IMR-90 (cell line): ENCODE measurements at regions not wholly inside any gene's neighbourhood (a gene's known extent, or its start where the extent isn't known, plus 50 kb on each side); places are given as distances from the start of the nearest gene placed in this dataset.

Source experiments
- ATAC-seq: fragments of 200-7000 bp; cut with Tn5 transposase; 2 replicates; pipeline ENCODE4 v1.9.1; 2020; ENCODE audit warnings: low read depth, mild to moderate bottlenecking, moderate library complexity
- BruUV-seq: library from RNA; stranded (reverse); fragments of 400-500 nt; replicated peaks from 2 replicates; lab custom pipeline; 2021; lab: Mats Ljungman, UMichigan
- CTCF ChIA-PET: fragments of 300-600 bp; formaldehyde crosslinking; extraction: SDS; loops from one replicate; lab custom pipeline; 2021; ENCODE audit warnings: antibody characterized with exemption; lab: Yijun Ruan, JAX
- POLR2A ChIA-PET: fragments of 300-600 bp; sonication (Branson Sonifier 250); formaldehyde crosslinking; loops from one replicate; lab custom pipeline; 2022; ENCODE audit warnings: antibody characterized with exemption; ENCODE audit not compliant: unreplicated experiment; lab: Charles Lee
- DNase-seq: peaks from one replicate; pipeline ENCODE4 v3.0.0; 2013
- H2AFZ ChIP-seq: replicated peaks from 2 replicates; pipeline ENCODE3; 2013; ENCODE audit warnings: low read length, mild to moderate bottlenecking; ENCODE audit not compliant: poor library complexity
- H2AK5ac ChIP-seq: 2 replicates; pipeline ENCODE4 v1.6.1; 2013; ENCODE audit warnings: low read depth, low read length, inconsistent platforms
- H2AK9ac ChIP-seq: replicated peaks from 2 replicates; pipeline ENCODE3; 2013; ENCODE audit warnings: mild to moderate bottlenecking, low read depth, low read length, moderate library complexity; ENCODE audit not compliant: poor library complexity
- H2BK120ac ChIP-seq: 2 replicates; pipeline ENCODE4 v1.6.1; 2013; ENCODE audit warnings: low read depth, low read length, inconsistent platforms
- H2BK15ac ChIP-seq: 3 replicates; pipeline ENCODE4 v1.6.1; 2013; ENCODE audit warnings: low read depth, low read length, inconsistent platforms
- H2BK20ac ChIP-seq: 2 replicates; pipeline ENCODE4 v1.6.1; 2013; ENCODE audit warnings: low read depth, mild to moderate bottlenecking, inconsistent platforms, low read length, moderate library complexity
- H2BK5ac ChIP-seq: 2 replicates; pipeline ENCODE4 v1.6.1; 2013; ENCODE audit warnings: mild to moderate bottlenecking, low read depth, low read length, inconsistent platforms; ENCODE audit not compliant: poor library complexity, severe bottlenecking
- H3K14ac ChIP-seq: replicated peaks from 2 replicates; pipeline ENCODE4 v1.6.1; 2013; ENCODE audit warnings: low read depth, low read length, inconsistent platforms
- H3K18ac ChIP-seq: 2 replicates; pipeline ENCODE4 v1.6.1; 2013; ENCODE audit warnings: low read depth, low read length, control low read depth
- H3K23ac ChIP-seq: 2 replicates; pipeline ENCODE4 v1.6.1; 2013; ENCODE audit warnings: low read depth, low read length, inconsistent platforms
- H3K27ac ChIP-seq: 2 replicates; pipeline ENCODE4 v1.5.1; 2013; ENCODE audit warnings: mild to moderate bottlenecking, control low read depth, low read length; ENCODE audit not compliant: insufficient read depth
- H3K27me3 ChIP-seq: 2 replicates; pipeline ENCODE4 v1.6.1; 2013; ENCODE audit warnings: low read length; ENCODE audit not compliant: control insufficient read depth, insufficient read depth
- H3K36me3 ChIP-seq: 2 replicates; pipeline ENCODE4 v1.6.1; 2013; ENCODE audit warnings: low read length, mixed read lengths; ENCODE audit not compliant: control insufficient read depth, insufficient read depth
- H3K4ac ChIP-seq: 2 replicates; pipeline ENCODE4 v1.6.1; 2013; ENCODE audit warnings: low read depth, low read length, inconsistent platforms
- H3K4me1 ChIP-seq: 2 replicates; pipeline ENCODE4 v1.6.1; 2013; ENCODE audit warnings: low read length, mixed read lengths; ENCODE audit not compliant: control insufficient read depth, insufficient read depth
- H3K4me2 ChIP-seq: 2 replicates; pipeline ENCODE4 v1.6.1; 2013; ENCODE audit warnings: low read depth, mild to moderate bottlenecking, control low read depth, low read length, moderate library complexity
- H3K4me3 ChIP-seq: 2 replicates; pipeline ENCODE4 v1.5.1; 2013; ENCODE audit warnings: low read depth, mild to moderate bottlenecking, control low read depth, low read length, moderate library complexity; ENCODE audit not compliant: insufficient read depth
- H3K56ac ChIP-seq: 2 replicates; pipeline ENCODE4 v1.6.1; 2013; ENCODE audit warnings: low read length, inconsistent platforms; ENCODE audit not compliant: insufficient read depth; ENCODE audit errors: extremely low read depth
- H3K79me1 ChIP-seq, 2 experiments: 2 replicates each; pipeline ENCODE4 v1.6.1; 2013; ENCODE audit warnings: low read length in 2 of 2, inconsistent platforms in 1 of 2, low read depth in 1 of 2
- H3K9ac ChIP-seq: 2 replicates; pipeline ENCODE4 v1.6.1; 2013; ENCODE audit warnings: low read depth, low read length, control low read depth
- H3K9me1 ChIP-seq: 2 replicates; pipeline ENCODE4 v1.6.1; 2013; ENCODE audit warnings: low read length, inconsistent platforms; ENCODE audit not compliant: insufficient read depth
- H3K9me3 ChIP-seq: 2 replicates; pipeline ENCODE4 v1.6.1; 2013; ENCODE audit warnings: low read length; ENCODE audit not compliant: control insufficient read depth, insufficient read depth
- H4K20me1 ChIP-seq: 2 replicates; pipeline ENCODE4 v1.6.1; 2013; ENCODE audit warnings: low read length, inconsistent platforms; ENCODE audit not compliant: insufficient read depth
- H4K5ac ChIP-seq: 2 replicates; pipeline ENCODE4 v1.6.1; 2013; ENCODE audit warnings: mild to moderate bottlenecking, low read depth, low read length, control low read depth
- H4K8ac ChIP-seq, 2 experiments: 2 replicates each; pipeline ENCODE4 v1.6.1; 2013; ENCODE audit warnings: low read depth in 2 of 2, low read length in 2 of 2, control low read depth in 1 of 2, inconsistent platforms in 1 of 2
- H4K91ac ChIP-seq: 2 replicates; pipeline ENCODE4 v1.6.1; 2013; ENCODE audit warnings: low read depth, low read length, inconsistent platforms; ENCODE audit not compliant: insufficient read depth
- BHLHE40 ChIP-seq: fragments of 150-350 bp; IDR thresholded peaks from 2 replicates; pipeline ENCODE4 v1.6.1; 2016; ENCODE audit warnings: mild to moderate bottlenecking, low read depth, low read length
- CEBPB ChIP-seq: IDR thresholded peaks from 2 replicates; pipeline ENCODE4 v1.6.1; 2012; ENCODE audit warnings: low read depth, low read length, improper control_type of control experiment
- CHD1 ChIP-seq: IDR thresholded peaks from 2 replicates; pipeline ENCODE4 v1.6.1; 2012; ENCODE audit warnings: low read depth, low read length, improper control_type of control experiment
- FOS ChIP-seq: fragments of 150-350 bp; IDR thresholded peaks from 2 replicates; pipeline ENCODE4 v1.6.1; 2016; ENCODE audit warnings: low read depth, low read length
- MAFK ChIP-seq: IDR thresholded peaks from 2 replicates; pipeline ENCODE4 v1.6.1; 2012; ENCODE audit warnings: low read depth, low read length, improper control_type of control experiment
- MXI1 ChIP-seq: IDR thresholded peaks from 2 replicates; pipeline ENCODE4 v1.6.1; 2012; ENCODE audit warnings: low read depth, mild to moderate bottlenecking, low read length, moderate library complexity, borderline replicate concordance
- RAD21 ChIP-seq: IDR thresholded peaks from 2 replicates; pipeline ENCODE4 v1.6.1; 2012; ENCODE audit warnings: low read length, improper control_type of control experiment
- RFX5 ChIP-seq: IDR thresholded peaks from 2 replicates; pipeline ENCODE4 v1.8.0; 2012; ENCODE audit warnings: low read depth, mild to moderate bottlenecking, low read length, moderate library complexity
- WGBS, 2 experiments: methylation state at CpG; one replicate each; pipeline versions ENCODE4 v1.1.5 to v1.1.7; 2013; ENCODE audit warnings: missing lambda C conversion rate in 2 of 2; ENCODE audit not compliant: insufficient read length in 1 of 2; ENCODE audit errors: extremely low coverage in 2 of 2; 5-methylcytosine and 5-hydroxymethylcytosine counted together
- dilution Hi-C: fragments of 300-500 bp; cut with HindIII; formaldehyde crosslinking; loops from one replicate; pipeline ENCODE4 v1.14.3; 2018; ENCODE audit warnings: low sequenced_read_pairs; ENCODE audit not compliant: unreplicated experiment
- in situ Hi-C: fragments of 300-500 bp; cut with MboI; formaldehyde crosslinking; loops from 3 replicates; pipeline ENCODE4 v1.14.3; 2019; ENCODE audit warnings: low sequenced_read_pairs, inconsistent platforms, mixed read lengths
- intact Hi-C: fragments of 100-400 bp; cut with micrococcal nuclease; formaldehyde crosslinking; loops from 2 replicates; pipeline ENCODE4 v1.10.0; 2022
- TF ChIP-seq, protein P1 (sequence below): fragments of 150-350 bp; IDR thresholded peaks from 2 replicates; pipeline ENCODE4 v1.6.1; 2016; ENCODE audit warnings: low read depth, mild to moderate bottlenecking, low read length, moderate library complexity, borderline replicate concordance
- TF ChIP-seq, protein P2 (sequence below): fragments of 150-350 bp; IDR thresholded peaks from 2 replicates; pipeline ENCODE4 v1.6.1; 2017; ENCODE audit warnings: mild to moderate bottlenecking, antibody characterized with exemption, low read length, low read depth
- TF ChIP-seq, protein P3 (sequence below): conservative IDR thresholded peaks from 2 replicates; pipeline ENCODE4 v1.5.1; 2012; ENCODE audit warnings: mild to moderate bottlenecking, low read depth, low read length, improper control_type of control experiment

DNA sequence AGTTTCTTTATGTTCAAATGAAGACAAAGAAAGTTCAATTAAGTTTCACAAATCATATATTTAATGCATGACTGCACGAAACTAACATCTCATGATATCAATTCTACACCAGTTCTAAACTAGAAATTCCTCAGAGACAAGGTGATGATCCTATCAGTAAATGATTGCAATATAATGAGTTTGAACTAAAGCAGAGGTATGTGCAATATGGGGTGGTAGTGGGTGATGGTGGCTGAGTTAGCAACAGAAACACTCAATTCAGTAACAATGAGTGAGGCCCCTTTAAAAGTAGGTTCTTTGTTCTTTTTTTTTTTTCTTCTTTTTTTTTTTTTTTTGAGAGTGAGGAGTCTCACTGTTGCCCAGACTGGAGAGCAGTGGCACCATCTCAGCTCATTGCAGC is 1551.7 kb upstream of the GOT2 start:
- DNase-seq (no peak), ATAC-seq (no peak)
- Histone ChIP-seq H3K4me1 (no peaks in the 10 kb centered on the region), H4K8ac (no peak overlapping the region), H4K20me1 (no peaks in the 10 kb centered on the region), H3K23ac (no peak overlapping the region), H3K27me3 (no peaks in the 10 kb centered on the region), H4K91ac (no peak overlapping the region), H3K56ac (no peak overlapping the region), H3K9me3 (no peaks in the 10 kb centered on the region; the same call in 1 of the 2 replicates), H3K36me3 (no peaks in the 10 kb centered on the region), H4K5ac (no peak overlapping the region), H3K4me2 (no peak overlapping the region), H2AK9ac (no peak overlapping the region), H2AFZ (no peak overlapping the region), H2AK5ac (no peak overlapping the region), H3K4ac (no peak overlapping the region), H2BK120ac (no peak overlapping the region), H3K4me3 (no peak overlapping the region), H3K14ac (no peak overlapping the region), H3K9ac (no peak overlapping the region), H3K9me1 (no peaks in the 10 kb centered on the region), H2BK5ac (no peak overlapping the region), H2BK15ac (no peak overlapping the region), H3K27ac (no peak overlapping the region), H2BK20ac (no peak overlapping the region), H3K18ac (no peak overlapping the region), H3K79me1 (no peaks in the 10 kb centered on the region)
- in situ Hi-C loops (no loop called here), intact Hi-C loops (no loop called here), dilution Hi-C loops (no loop called here)
- no TSS peak for BruUV-seq
- ChIA-PET CTCF (no interaction called here), POLR2A (no interaction called here)
- no CpG with 5 or more reads among the region's 1 CpG for WGBS, 2 experiments
- TF ChIP-seq MXI1 (no peak), RAD21 (no peak), MAFK (no peak), BHLHE40 (no peak), RFX5 (no peak), CEBPB (no peak), FOS (no peak), CHD1 (no peak)
- TF ChIP-seq, protein P1, sequence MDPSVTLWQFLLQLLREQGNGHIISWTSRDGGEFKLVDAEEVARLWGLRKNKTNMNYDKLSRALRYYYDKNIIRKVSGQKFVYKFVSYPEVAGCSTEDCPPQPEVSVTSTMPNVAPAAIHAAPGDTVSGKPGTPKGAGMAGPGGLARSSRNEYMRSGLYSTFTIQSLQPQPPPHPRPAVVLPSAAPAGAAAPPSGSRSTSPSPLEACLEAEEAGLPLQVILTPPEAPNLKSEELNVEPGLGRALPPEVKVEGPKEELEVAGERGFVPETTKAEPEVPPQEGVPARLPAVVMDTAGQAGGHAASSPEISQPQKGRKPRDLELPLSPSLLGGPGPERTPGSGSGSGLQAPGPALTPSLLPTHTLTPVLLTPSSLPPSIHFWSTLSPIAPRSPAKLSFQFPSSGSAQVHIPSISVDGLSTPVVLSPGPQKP: no peak
- TF ChIP-seq, protein P2, sequence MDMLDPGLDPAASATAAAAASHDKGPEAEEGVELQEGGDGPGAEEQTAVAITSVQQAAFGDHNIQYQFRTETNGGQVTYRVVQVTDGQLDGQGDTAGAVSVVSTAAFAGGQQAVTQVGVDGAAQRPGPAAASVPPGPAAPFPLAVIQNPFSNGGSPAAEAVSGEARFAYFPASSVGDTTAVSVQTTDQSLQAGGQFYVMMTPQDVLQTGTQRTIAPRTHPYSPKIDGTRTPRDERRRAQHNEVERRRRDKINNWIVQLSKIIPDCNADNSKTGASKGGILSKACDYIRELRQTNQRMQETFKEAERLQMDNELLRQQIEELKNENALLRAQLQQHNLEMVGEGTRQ: no peak
- TF ChIP-seq, protein P3, sequence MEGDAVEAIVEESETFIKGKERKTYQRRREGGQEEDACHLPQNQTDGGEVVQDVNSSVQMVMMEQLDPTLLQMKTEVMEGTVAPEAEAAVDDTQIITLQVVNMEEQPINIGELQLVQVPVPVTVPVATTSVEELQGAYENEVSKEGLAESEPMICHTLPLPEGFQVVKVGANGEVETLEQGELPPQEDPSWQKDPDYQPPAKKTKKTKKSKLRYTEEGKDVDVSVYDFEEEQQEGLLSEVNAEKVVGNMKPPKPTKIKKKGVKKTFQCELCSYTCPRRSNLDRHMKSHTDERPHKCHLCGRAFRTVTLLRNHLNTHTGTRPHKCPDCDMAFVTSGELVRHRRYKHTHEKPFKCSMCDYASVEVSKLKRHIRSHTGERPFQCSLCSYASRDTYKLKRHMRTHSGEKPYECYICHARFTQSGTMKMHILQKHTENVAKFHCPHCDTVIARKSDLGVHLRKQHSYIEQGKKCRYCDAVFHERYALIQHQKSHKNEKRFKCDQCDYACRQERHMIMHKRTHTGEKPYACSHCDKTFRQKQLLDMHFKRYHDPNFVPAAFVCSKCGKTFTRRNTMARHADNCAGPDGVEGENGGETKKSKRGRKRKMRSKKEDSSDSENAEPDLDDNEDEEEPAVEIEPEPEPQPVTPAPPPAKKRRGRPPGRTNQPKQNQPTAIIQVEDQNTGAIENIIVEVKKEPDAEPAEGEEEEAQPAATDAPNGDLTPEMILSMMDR: no peak
